IMR-90 (cell line): ENCODE measurements at regions not wholly inside any gene's neighbourhood (a gene's known extent, or its start where the extent isn't known, plus 50 kb on each side); places are given as distances from the start of the nearest gene placed in this dataset.

Experiments
- ATAC-seq: fragments of 200-7000 bp; cut with Tn5 transposase; 2 replicates; pipeline ENCODE4 v1.9.1; 2020; ENCODE audit warnings: low read depth, mild to moderate bottlenecking, moderate library complexity
- BruUV-seq: library from RNA; stranded (reverse); fragments of 400-500 nt; replicated peaks from 2 replicates; lab custom pipeline; 2021; lab: Mats Ljungman, UMichigan
- CTCF ChIA-PET: fragments of 300-600 bp; formaldehyde crosslinking; extraction: SDS; loops from one replicate; lab custom pipeline; 2021; ENCODE audit warnings: antibody characterized with exemption; lab: Yijun Ruan, JAX
- POLR2A ChIA-PET: fragments of 300-600 bp; sonication (Branson Sonifier 250); formaldehyde crosslinking; loops from one replicate; lab custom pipeline; 2022; ENCODE audit warnings: antibody characterized with exemption; ENCODE audit not compliant: unreplicated experiment; lab: Charles Lee
- DNase-seq: peaks from one replicate; pipeline ENCODE4 v3.0.0; 2013
- H2AFZ ChIP-seq: replicated peaks from 2 replicates; pipeline ENCODE3; 2013; ENCODE audit warnings: low read length, mild to moderate bottlenecking; ENCODE audit not compliant: poor library complexity
- H2AK5ac ChIP-seq: 2 replicates; pipeline ENCODE4 v1.6.1; 2013; ENCODE audit warnings: low read depth, low read length, inconsistent platforms
- H2AK9ac ChIP-seq: replicated peaks from 2 replicates; pipeline ENCODE3; 2013; ENCODE audit warnings: mild to moderate bottlenecking, low read depth, low read length, moderate library complexity; ENCODE audit not compliant: poor library complexity
- H2BK120ac ChIP-seq: 2 replicates; pipeline ENCODE4 v1.6.1; 2013; ENCODE audit warnings: low read depth, low read length, inconsistent platforms
- H2BK15ac ChIP-seq: 3 replicates; pipeline ENCODE4 v1.6.1; 2013; ENCODE audit warnings: low read depth, low read length, inconsistent platforms
- H2BK20ac ChIP-seq: 2 replicates; pipeline ENCODE4 v1.6.1; 2013; ENCODE audit warnings: low read depth, mild to moderate bottlenecking, inconsistent platforms, low read length, moderate library complexity
- H2BK5ac ChIP-seq: 2 replicates; pipeline ENCODE4 v1.6.1; 2013; ENCODE audit warnings: mild to moderate bottlenecking, low read depth, low read length, inconsistent platforms; ENCODE audit not compliant: poor library complexity, severe bottlenecking
- H3K14ac ChIP-seq: replicated peaks from 2 replicates; pipeline ENCODE4 v1.6.1; 2013; ENCODE audit warnings: low read depth, low read length, inconsistent platforms
- H3K18ac ChIP-seq: 2 replicates; pipeline ENCODE4 v1.6.1; 2013; ENCODE audit warnings: low read depth, low read length, control low read depth
- H3K23ac ChIP-seq: 2 replicates; pipeline ENCODE4 v1.6.1; 2013; ENCODE audit warnings: low read depth, low read length, inconsistent platforms
- H3K27ac ChIP-seq: 2 replicates; pipeline ENCODE4 v1.5.1; 2013; ENCODE audit warnings: mild to moderate bottlenecking, control low read depth, low read length; ENCODE audit not compliant: insufficient read depth
- H3K27me3 ChIP-seq: 2 replicates; pipeline ENCODE4 v1.6.1; 2013; ENCODE audit warnings: low read length; ENCODE audit not compliant: control insufficient read depth, insufficient read depth
- H3K36me3 ChIP-seq: 2 replicates; pipeline ENCODE4 v1.6.1; 2013; ENCODE audit warnings: low read length, mixed read lengths; ENCODE audit not compliant: control insufficient read depth, insufficient read depth
- H3K4ac ChIP-seq: 2 replicates; pipeline ENCODE4 v1.6.1; 2013; ENCODE audit warnings: low read depth, low read length, inconsistent platforms
- H3K4me1 ChIP-seq: 2 replicates; pipeline ENCODE4 v1.6.1; 2013; ENCODE audit warnings: low read length, mixed read lengths; ENCODE audit not compliant: control insufficient read depth, insufficient read depth
- H3K4me2 ChIP-seq: 2 replicates; pipeline ENCODE4 v1.6.1; 2013; ENCODE audit warnings: low read depth, mild to moderate bottlenecking, control low read depth, low read length, moderate library complexity
- H3K4me3 ChIP-seq: 2 replicates; pipeline ENCODE4 v1.5.1; 2013; ENCODE audit warnings: low read depth, mild to moderate bottlenecking, control low read depth, low read length, moderate library complexity; ENCODE audit not compliant: insufficient read depth
- H3K56ac ChIP-seq: 2 replicates; pipeline ENCODE4 v1.6.1; 2013; ENCODE audit warnings: low read length, inconsistent platforms; ENCODE audit not compliant: insufficient read depth; ENCODE audit errors: extremely low read depth
- H3K79me1 ChIP-seq, 2 experiments: 2 replicates each; pipeline ENCODE4 v1.6.1; 2013; ENCODE audit warnings: low read length in 2 of 2, inconsistent platforms in 1 of 2, low read depth in 1 of 2
- H3K9ac ChIP-seq: 2 replicates; pipeline ENCODE4 v1.6.1; 2013; ENCODE audit warnings: low read depth, low read length, control low read depth
- H3K9me1 ChIP-seq: 2 replicates; pipeline ENCODE4 v1.6.1; 2013; ENCODE audit warnings: low read length, inconsistent platforms; ENCODE audit not compliant: insufficient read depth
- H3K9me3 ChIP-seq: 2 replicates; pipeline ENCODE4 v1.6.1; 2013; ENCODE audit warnings: low read length; ENCODE audit not compliant: control insufficient read depth, insufficient read depth
- H4K20me1 ChIP-seq: 2 replicates; pipeline ENCODE4 v1.6.1; 2013; ENCODE audit warnings: low read length, inconsistent platforms; ENCODE audit not compliant: insufficient read depth
- H4K5ac ChIP-seq: 2 replicates; pipeline ENCODE4 v1.6.1; 2013; ENCODE audit warnings: mild to moderate bottlenecking, low read depth, low read length, control low read depth
- H4K8ac ChIP-seq, 2 experiments: 2 replicates each; pipeline ENCODE4 v1.6.1; 2013; ENCODE audit warnings: low read depth in 2 of 2, low read length in 2 of 2, control low read depth in 1 of 2, inconsistent platforms in 1 of 2
- H4K91ac ChIP-seq: 2 replicates; pipeline ENCODE4 v1.6.1; 2013; ENCODE audit warnings: low read depth, low read length, inconsistent platforms; ENCODE audit not compliant: insufficient read depth
- FOS ChIP-seq: fragments of 150-350 bp; IDR thresholded peaks from 2 replicates; pipeline ENCODE4 v1.6.1; 2016; ENCODE audit warnings: low read depth, low read length
- POLR2A ChIP-seq: IDR thresholded peaks from 2 replicates; pipeline ENCODE4 v1.6.1; 2012; ENCODE audit warnings: mild to moderate bottlenecking, low read depth, low read length
- WGBS, 2 experiments: methylation state at CpG; one replicate each; pipeline versions ENCODE4 v1.1.5 to v1.1.7; 2013; ENCODE audit warnings: missing lambda C conversion rate in 2 of 2; ENCODE audit not compliant: insufficient read length in 1 of 2; ENCODE audit errors: extremely low coverage in 2 of 2; 5-methylcytosine and 5-hydroxymethylcytosine counted together
- dilution Hi-C: fragments of 300-500 bp; cut with HindIII; formaldehyde crosslinking; loops from one replicate; pipeline ENCODE4 v1.14.3; 2018; ENCODE audit warnings: low sequenced_read_pairs; ENCODE audit not compliant: unreplicated experiment
- in situ Hi-C: fragments of 300-500 bp; cut with MboI; formaldehyde crosslinking; loops from 3 replicates; pipeline ENCODE4 v1.14.3; 2019; ENCODE audit warnings: low sequenced_read_pairs, inconsistent platforms, mixed read lengths
- intact Hi-C: fragments of 100-400 bp; cut with micrococcal nuclease; formaldehyde crosslinking; loops from 2 replicates; pipeline ENCODE4 v1.10.0; 2022
- TF ChIP-seq, protein P1 (sequence below): conservative IDR thresholded peaks from 2 replicates; pipeline ENCODE4 v1.5.1; 2012; ENCODE audit warnings: mild to moderate bottlenecking, low read depth, low read length, improper control_type of control experiment
- TF ChIP-seq, protein P2 (sequence below): fragments of 150-350 bp; IDR thresholded peaks from 2 replicates; pipeline ENCODE4 v1.6.1; 2017; ENCODE audit warnings: mild to moderate bottlenecking, antibody characterized with exemption, low read length, low read depth

DNA sequence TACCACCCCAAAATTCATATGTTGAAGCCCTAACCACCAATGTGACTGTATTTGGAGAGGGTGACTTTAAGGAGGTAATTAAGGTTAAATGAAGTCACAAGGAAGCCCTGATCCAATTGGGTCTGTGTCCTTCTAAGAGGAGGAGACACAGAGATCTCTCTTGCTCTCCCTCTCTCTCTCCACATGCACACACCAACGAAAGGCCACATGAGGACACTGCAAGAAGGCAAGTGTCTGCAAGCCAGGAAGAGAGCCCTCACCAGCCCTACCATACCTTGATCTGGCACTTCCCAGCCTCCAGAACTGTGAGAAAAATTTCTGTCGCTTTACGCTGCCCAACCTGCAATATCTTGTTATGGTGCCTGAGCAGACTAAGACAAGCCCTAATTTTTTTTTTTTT lies 56.0 kb upstream of the NEBL start:
- no CpG with 5 or more reads among the region's 3 CpGs for WGBS, 2 experiments
- no peak overlapping the region for H4K5ac ChIP-seq
- H3K4me3 ChIP-seq, result no peak overlapping the region
- in situ Hi-C loops (no loop called here), intact Hi-C loops (no loop called here), dilution Hi-C loops (no loop called here)
- no peak for DNase-seq
- no peak overlapping the region for H2BK5ac ChIP-seq
- no peaks in the 10 kb centered on the region for H4K20me1 ChIP-seq
- CTCF ChIA-PET, result no interaction called here
- no peak for ATAC-seq
- H2BK15ac ChIP-seq, result no peak overlapping the region
- TF ChIP-seq FOS (no peak), POLR2A (no peak)
- TF ChIP-seq, protein P1, sequence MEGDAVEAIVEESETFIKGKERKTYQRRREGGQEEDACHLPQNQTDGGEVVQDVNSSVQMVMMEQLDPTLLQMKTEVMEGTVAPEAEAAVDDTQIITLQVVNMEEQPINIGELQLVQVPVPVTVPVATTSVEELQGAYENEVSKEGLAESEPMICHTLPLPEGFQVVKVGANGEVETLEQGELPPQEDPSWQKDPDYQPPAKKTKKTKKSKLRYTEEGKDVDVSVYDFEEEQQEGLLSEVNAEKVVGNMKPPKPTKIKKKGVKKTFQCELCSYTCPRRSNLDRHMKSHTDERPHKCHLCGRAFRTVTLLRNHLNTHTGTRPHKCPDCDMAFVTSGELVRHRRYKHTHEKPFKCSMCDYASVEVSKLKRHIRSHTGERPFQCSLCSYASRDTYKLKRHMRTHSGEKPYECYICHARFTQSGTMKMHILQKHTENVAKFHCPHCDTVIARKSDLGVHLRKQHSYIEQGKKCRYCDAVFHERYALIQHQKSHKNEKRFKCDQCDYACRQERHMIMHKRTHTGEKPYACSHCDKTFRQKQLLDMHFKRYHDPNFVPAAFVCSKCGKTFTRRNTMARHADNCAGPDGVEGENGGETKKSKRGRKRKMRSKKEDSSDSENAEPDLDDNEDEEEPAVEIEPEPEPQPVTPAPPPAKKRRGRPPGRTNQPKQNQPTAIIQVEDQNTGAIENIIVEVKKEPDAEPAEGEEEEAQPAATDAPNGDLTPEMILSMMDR, result no peak
- TF ChIP-seq, protein P2, sequence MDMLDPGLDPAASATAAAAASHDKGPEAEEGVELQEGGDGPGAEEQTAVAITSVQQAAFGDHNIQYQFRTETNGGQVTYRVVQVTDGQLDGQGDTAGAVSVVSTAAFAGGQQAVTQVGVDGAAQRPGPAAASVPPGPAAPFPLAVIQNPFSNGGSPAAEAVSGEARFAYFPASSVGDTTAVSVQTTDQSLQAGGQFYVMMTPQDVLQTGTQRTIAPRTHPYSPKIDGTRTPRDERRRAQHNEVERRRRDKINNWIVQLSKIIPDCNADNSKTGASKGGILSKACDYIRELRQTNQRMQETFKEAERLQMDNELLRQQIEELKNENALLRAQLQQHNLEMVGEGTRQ, result no peak
- H3K79me1 ChIP-seq, result no peaks in the 10 kb centered on the region
- H3K18ac ChIP-seq, result no peak overlapping the region
- no peak overlapping the region for H2BK20ac ChIP-seq
- H2AK5ac ChIP-seq, result no peak overlapping the region
- no peak overlapping the region for H2AK9ac ChIP-seq
- H3K4me1 ChIP-seq, result no peaks in the 10 kb centered on the region
- H2BK120ac ChIP-seq, result no peak overlapping the region
- H2AFZ ChIP-seq, result no peak overlapping the region
- H3K27me3 ChIP-seq, result no peaks in the 10 kb centered on the region
- no peak overlapping the region for H3K4ac ChIP-seq
- no peaks in the 10 kb centered on the region for H3K9me1 ChIP-seq
- no peak overlapping the region for H3K4me2 ChIP-seq
- no peak overlapping the region for H3K14ac ChIP-seq
- POLR2A ChIA-PET, result no interaction called here
- no peaks in the 10 kb centered on the region for H3K36me3 ChIP-seq
- H3K9me3 ChIP-seq, result no peaks in the 10 kb centered on the region
- no peak overlapping the region for H4K91ac ChIP-seq
- no peak overlapping the region for H3K56ac ChIP-seq
- BruUV-seq, result no TSS peak
- H3K27ac ChIP-seq, result no peak overlapping the region
- H4K8ac ChIP-seq, result no peak overlapping the region
- H3K9ac ChIP-seq, result no peak overlapping the region
- no peak overlapping the region for H3K23ac ChIP-seq
